IPS DF 6.9 (cell line): ENCODE measurements at regions not wholly inside any gene's neighbourhood (a gene's known extent, or its start where the extent isn't known, plus 50 kb on each side); places are given as distances from the start of the nearest gene placed in this dataset.
"Not testable (repeated sequence)": the region's sequence is repeated elsewhere in the genome, so short reads cannot be mapped to it uniquely, and the experiment has no call there.

Experiments
- DNase-seq: peaks from one replicate; pipeline ENCODE4 v3.0.0-alpha.2; 2013; ENCODE audit warnings: low read depth, low spot score
- H3K27ac ChIP-seq: one replicate; pipeline ENCODE4 v1.5.1; 2013; ENCODE audit warnings: low read length, control low read depth
- H3K27me3 ChIP-seq: 2 replicates; pipeline ENCODE4 v1.6.1; 2013; ENCODE audit warnings: mild to moderate bottlenecking, low read length; ENCODE audit not compliant: control insufficient read depth, insufficient read depth
- H3K36me3 ChIP-seq: 2 replicates; pipeline ENCODE4 v1.6.1; 2013; ENCODE audit warnings: low read length; ENCODE audit not compliant: control insufficient read depth, insufficient read depth
- H3K4me1 ChIP-seq: 2 replicates; pipeline ENCODE4 v1.6.1; 2013; ENCODE audit warnings: low read length; ENCODE audit not compliant: control insufficient read depth, insufficient read depth
- H3K4me3 ChIP-seq: 2 replicates; pipeline ENCODE4 v1.5.1; 2013; ENCODE audit warnings: mild to moderate bottlenecking, low read length
- H3K9me3 ChIP-seq: 2 replicates; pipeline ENCODE4 v1.6.1; 2013; ENCODE audit warnings: low read length, inconsistent platforms; ENCODE audit not compliant: control insufficient read depth, insufficient read depth
- WGBS: extraction: QIAGEN DNeasy Blood & Tissue Kit; methylation state at CpG from one replicate; pipeline ENCODE4 v1.1.7; 2013; ENCODE audit warnings: mixed read lengths, missing lambda C conversion rate; ENCODE audit not compliant: insufficient read length, insufficient coverage; 5-methylcytosine and 5-hydroxymethylcytosine counted together

DNA sequence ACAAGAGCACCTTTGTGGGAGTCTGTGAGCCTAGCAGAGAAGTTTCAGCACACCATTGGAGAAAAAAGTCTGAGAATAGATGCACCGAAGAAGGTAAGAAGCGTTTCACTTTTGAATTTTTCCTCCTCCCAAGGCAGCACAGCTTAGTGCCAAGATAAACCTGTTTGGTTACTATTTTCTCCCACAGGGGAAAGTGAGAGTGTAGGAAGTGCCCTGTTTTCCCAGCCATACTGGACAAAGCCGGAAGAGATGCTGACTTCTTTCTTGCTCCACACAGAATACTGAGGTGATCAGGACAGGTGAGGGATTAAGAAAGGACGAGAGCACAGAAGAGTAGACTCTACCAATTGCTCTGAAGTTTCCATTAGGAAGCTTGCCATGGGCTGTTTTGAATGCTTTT lies 1011.0 kb upstream of the MIR17HG start:
- no peaks in the 10 kb centered on the region for H3K36me3 ChIP-seq
- H3K27me3 ChIP-seq: no peaks in the 10 kb centered on the region
- no CpG with 5 or more reads among the region's 4 CpGs for WGBS
- H3K9me3 ChIP-seq: no peaks in the 10 kb centered on the region
- no peaks in the 10 kb centered on the region for H3K4me1 ChIP-seq
- H3K27ac ChIP-seq: no peak overlapping the region
- no peak for DNase-seq
- H3K4me3 ChIP-seq: no peak overlapping the region

DNA sequence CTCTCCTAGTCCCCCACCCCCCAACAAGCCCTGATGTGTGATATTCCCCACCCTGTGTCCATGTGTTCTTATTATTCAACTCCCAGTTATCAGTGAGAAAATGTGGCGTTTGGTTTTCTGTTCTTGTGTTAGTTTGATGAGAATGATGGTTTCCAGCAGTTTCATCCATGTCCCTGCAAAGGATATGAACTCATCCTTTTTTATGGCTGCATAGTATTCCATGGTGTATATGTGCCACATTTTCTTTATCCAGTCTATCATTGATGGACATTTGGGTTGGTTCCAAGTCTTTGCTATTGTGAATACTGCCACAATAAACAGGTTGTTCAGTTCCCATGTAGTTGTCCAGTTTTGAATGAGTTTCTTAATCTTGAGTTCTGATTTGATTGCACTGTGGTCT lies 1006.1 kb upstream of the MIR17HG start:
- WGBS: no CpG with 5 or more reads among the region's 1 CpG
- not testable (repeated sequence) for H3K9me3 ChIP-seq, H3K27me3 ChIP-seq, H3K36me3 ChIP-seq, H3K27ac ChIP-seq, H3K4me1 ChIP-seq, H3K4me3 ChIP-seq, DNase-seq

- DNase-seq: not testable (repeated sequence)
- no CpG with 5 or more reads among the region's 42 CpGs for WGBS
These were observed 998.9 kb upstream of the MIR17HG start for GRCh38 chr13:90348477-90349136.

GRCh38 chr13:90352763-90353162 lies 994.7 kb upstream of the MIR17HG start:
- Histone ChIP-seq H3K27me3 (no peaks in the 10 kb centered on the region), H3K36me3 (no peaks in the 10 kb centered on the region), H3K4me3 (no peak overlapping the region), H3K9me3 (no peaks in the 10 kb centered on the region), H3K4me1 (no peaks in the 10 kb centered on the region), H3K27ac (no peak overlapping the region)
- DNase-seq: no peak
- no CpG with 5 or more reads among the region's 1 CpG for WGBS

More at GRCh38 chr13:90348477-90349136, 998.9 kb upstream of the MIR17HG start:
- not testable (repeated sequence) for H3K27ac ChIP-seq, H3K36me3 ChIP-seq, H3K4me3 ChIP-seq, H3K4me1 ChIP-seq, H3K9me3 ChIP-seq, H3K27me3 ChIP-seq

- H3K27ac ChIP-seq: no peak overlapping the region
- H3K9me3 ChIP-seq: no peaks in the 10 kb centered on the region
- WGBS: no CpG with 5 or more reads among the region's 1 CpG
- no peaks in the 10 kb centered on the region for H3K4me1 ChIP-seq
- no peaks in the 10 kb centered on the region for H3K27me3 ChIP-seq
- no peak for DNase-seq
- no peak overlapping the region for H3K4me3 ChIP-seq
- H3K36me3 ChIP-seq: no peaks in the 10 kb centered on the region
These were observed 992.2 kb upstream of the MIR17HG start for GRCh38 chr13:90355162-90355751.

DNA sequence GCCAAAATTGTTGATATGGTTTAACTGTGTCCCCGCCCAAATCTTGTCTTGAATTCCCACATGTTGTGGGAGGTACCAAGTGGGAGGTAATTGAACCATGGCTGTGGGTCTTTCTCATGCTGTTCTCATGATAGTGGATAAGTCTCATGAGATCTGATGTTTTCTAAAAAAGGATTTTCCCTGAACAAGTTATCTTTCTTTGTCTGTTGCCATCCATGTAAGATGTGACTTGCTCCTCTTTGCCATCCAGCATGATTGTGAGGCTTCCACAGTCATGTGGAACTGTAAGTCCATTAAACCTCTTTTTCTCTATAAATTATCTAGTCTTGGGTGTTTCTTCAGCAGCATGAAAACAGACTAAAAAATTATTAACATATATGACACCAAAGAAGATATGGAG lies 986.7 kb upstream of the MIR17HG start:
- Histone ChIP-seq H3K4me1 (no peaks in the 10 kb centered on the region), H3K27me3 (no peaks in the 10 kb centered on the region), H3K27ac (no peak overlapping the region), H3K4me3 (no peak overlapping the region), H3K9me3 (no peaks in the 10 kb centered on the region), H3K36me3 (no peaks in the 10 kb centered on the region)
- no CpG with 5 or more reads among the region's 1 CpG for WGBS
- no peak for DNase-seq

DNA sequence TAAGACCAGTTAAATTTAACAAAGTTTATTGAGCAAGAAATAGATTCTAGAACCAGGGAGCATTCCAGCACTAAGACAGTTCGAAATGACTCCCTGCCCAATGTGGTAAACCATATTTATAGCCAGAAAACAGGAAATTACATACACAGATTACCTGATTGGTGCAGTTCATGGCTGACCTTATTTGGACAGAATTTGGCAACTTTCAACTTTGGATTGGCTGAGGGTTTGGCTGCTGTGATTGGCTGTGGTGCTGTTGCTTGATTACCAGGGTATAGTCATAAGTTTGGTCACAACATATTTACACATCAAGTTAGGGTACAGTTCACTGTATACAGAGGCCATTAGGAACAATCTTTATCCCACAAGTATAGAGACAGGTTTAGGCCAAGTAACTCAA lies 984.8 kb upstream of the MIR17HG start:
- no peaks in the 10 kb centered on the region for H3K9me3 ChIP-seq
- H3K4me3 ChIP-seq: no peak overlapping the region
- H3K27me3 ChIP-seq: no peaks in the 10 kb centered on the region
- DNase-seq: no peak
- WGBS: no CpG with 5 or more reads among the region's 1 CpG
- H3K36me3 ChIP-seq: no peaks in the 10 kb centered on the region
- H3K4me1 ChIP-seq: no peaks in the 10 kb centered on the region
- no peak overlapping the region for H3K27ac ChIP-seq

DNA sequence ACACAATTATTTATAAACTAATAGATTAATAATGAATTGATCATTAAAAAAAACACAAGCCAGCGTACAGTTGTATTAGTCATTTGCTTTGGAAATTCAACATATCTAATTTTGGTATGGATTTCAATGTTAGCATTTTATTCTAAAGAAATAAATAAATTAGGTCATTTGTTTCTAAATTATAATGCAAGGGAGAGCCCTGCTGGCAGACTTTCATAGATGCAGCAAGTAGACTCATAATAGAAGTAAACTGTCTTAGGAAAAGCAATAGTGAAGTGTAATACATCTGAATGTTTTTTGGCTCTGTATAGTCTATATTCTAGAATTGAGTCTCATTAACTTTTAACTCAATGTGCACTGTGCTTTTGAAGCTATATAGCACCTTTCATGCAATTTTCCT lies 982.4 kb upstream of the MIR17HG start:
- no peaks in the 10 kb centered on the region for H3K9me3 ChIP-seq
- no peak overlapping the region for H3K27ac ChIP-seq
- no CpG with 5 or more reads among the region's 1 CpG for WGBS
- H3K27me3 ChIP-seq: no peaks in the 10 kb centered on the region
- H3K4me1 ChIP-seq: no peaks in the 10 kb centered on the region
- no peaks in the 10 kb centered on the region for H3K36me3 ChIP-seq
- no peak for DNase-seq
- H3K4me3 ChIP-seq: no peak overlapping the region

DNA sequence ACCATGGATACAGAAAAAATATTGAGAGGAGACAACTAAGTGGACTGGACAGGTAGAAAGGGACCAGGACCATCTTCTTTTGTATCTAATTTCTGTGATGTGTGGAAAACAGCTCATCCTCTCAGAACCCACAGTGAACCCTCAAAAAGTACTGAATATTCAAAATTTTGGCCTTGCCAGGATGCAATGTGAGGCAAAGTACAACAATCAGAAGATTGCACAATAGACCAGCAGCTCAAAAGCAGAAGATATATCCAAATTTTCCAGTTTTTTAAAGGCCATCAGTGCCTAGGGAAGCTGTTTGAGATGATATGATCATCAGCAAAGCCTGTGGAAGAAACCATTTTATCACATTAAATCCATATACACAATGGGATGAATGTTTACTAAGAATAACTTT lies 973.3 kb upstream of the MIR17HG start:
- Histone ChIP-seq H3K27ac (no peak overlapping the region), H3K9me3 (no peaks in the 10 kb centered on the region), H3K27me3 (no peaks in the 10 kb centered on the region), H3K36me3 (no peaks in the 10 kb centered on the region), H3K4me1 (no peaks in the 10 kb centered on the region), H3K4me3 (no peak overlapping the region)
- DNase-seq: no peak

- Histone ChIP-seq H3K27me3 (no peaks in the 10 kb centered on the region), H3K36me3 (no peaks in the 10 kb centered on the region), H3K27ac (no peak overlapping the region), H3K4me1 (no peaks in the 10 kb centered on the region), H3K4me3 (no peak overlapping the region), H3K9me3 (no peaks in the 10 kb centered on the region)
- DNase-seq: no peak
- WGBS: no CpG with 5 or more reads among the region's 4 CpGs
These were observed 971.6 kb upstream of the MIR17HG start for GRCh38 chr13:90375851-90376250.

DNA sequence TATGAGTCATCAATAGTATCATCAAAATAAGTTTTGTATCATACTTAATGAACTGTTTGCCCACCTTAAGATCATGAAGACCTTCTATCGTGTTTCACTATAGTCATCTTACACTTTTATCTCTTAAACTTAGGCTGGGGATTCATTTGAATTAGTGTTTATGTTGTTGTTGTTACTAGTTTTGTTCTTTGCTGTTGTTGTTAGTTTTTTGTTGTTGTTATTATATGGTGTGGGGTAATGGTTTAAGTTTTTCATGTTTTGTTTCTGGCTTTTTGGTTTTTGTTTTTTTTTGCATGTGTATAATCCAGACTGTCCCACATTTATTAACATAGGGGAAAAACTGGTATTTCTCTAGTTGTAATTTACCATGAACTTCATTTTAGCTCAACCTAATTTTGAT lies 965.1 kb upstream of the MIR17HG start:
- no peak for DNase-seq
- H3K36me3 ChIP-seq: no peaks in the 10 kb centered on the region
- H3K27me3 ChIP-seq: no peaks in the 10 kb centered on the region
- H3K4me3 ChIP-seq: no peak overlapping the region
- no CpG with 5 or more reads among the region's 1 CpG for WGBS
- no peaks in the 10 kb centered on the region for H3K9me3 ChIP-seq
- no peaks in the 10 kb centered on the region for H3K4me1 ChIP-seq
- no peak overlapping the region for H3K27ac ChIP-seq
